GM18517 (cell line): ENCODE measurements at regions not wholly inside any gene's neighbourhood (a gene's known extent, or its start where the extent isn't known, plus 50 kb on each side); places are given as distances from the start of the nearest gene placed in this dataset.

ENCODE experiments used
- ATAC-seq: cut with Tn5 transposase; IDR thresholded peaks from one replicate; pipeline ENCODE4 v1.9.1; 2021; ENCODE audit warnings: mild to moderate bottlenecking, moderate library complexity; ENCODE audit not compliant: unreplicated experiment

- ATAC-seq, result no peak
Observed at GRCh38 chr1:57839526-57839925, 415.7 kb upstream of the DAB1 start.

GRCh38 chr1:57839067-57839466 lies 415.2 kb upstream of the DAB1 start:
- ATAC-seq, result no peak

GRCh38 chr1:57835620-57836019 lies 411.8 kb upstream of the DAB1 start:
- no peak for ATAC-seq

DNA sequence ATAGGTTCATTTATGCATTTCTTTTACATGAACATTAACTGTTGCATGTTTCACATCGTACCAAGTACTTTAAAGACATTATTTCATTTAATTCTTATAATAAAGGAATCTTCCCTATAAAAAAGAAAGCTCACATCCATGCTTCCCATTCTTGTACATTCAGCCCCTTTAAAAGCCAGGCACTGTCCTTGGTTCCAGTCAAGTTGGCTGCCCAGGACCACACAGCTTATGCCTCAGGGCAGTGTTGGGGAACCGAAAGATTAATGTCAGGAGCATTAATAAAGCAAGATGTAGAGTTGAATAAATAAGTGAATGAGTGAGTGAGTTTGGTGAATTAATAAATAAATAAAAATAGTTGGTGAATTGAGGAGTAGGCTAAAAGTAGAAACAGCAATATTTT lies 409.4 kb upstream of the DAB1 start:
- ATAC-seq, result no peak

DNA sequence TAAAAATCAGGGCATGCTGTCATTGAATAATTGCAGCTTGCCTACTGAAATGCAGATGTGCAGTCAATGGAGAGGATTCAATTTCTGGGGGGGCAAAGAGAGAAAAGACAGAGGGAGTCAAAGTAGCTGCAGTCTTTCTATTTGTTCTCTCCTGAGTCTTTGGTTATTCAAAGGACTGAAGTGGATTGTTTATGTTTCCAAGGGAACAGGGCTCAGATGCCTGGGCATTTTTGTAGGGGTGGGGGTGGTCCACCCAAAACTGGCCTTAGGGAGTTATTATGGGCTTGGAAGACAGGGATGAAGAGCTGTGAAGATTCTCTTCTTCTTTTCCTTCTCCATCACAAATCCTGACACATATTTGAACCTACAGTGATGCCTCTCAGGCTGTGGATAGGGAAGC lies 408.8 kb upstream of the DAB1 start:
- ATAC-seq, result no peak

DNA sequence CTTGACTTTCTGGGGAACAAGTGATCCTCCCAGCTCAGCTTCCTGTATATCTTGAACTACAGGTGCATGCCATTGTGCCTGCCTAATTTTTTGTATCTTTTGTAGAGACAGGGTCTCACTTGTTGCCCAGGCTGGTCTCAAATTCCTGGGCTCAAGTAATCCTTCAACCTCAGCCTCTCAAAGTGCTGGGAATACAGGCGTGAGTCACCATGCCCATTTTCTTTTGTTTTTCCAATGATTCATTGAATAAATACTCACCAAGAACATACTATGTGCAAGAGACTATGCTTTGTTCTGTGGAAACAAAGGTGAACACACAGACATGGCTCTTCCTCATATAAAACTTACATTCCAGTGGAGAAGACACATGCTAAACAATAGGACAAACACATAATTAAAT lies 407.8 kb upstream of the DAB1 start:
- ATAC-seq, result no peak

GRCh38 chr1:57826535-57826934 lies 402.7 kb upstream of the DAB1 start:
- ATAC-seq, result no peak

GRCh38 chr1:57824535-57824934 lies 400.7 kb upstream of the DAB1 start:
- ATAC-seq, result no peak

DNA sequence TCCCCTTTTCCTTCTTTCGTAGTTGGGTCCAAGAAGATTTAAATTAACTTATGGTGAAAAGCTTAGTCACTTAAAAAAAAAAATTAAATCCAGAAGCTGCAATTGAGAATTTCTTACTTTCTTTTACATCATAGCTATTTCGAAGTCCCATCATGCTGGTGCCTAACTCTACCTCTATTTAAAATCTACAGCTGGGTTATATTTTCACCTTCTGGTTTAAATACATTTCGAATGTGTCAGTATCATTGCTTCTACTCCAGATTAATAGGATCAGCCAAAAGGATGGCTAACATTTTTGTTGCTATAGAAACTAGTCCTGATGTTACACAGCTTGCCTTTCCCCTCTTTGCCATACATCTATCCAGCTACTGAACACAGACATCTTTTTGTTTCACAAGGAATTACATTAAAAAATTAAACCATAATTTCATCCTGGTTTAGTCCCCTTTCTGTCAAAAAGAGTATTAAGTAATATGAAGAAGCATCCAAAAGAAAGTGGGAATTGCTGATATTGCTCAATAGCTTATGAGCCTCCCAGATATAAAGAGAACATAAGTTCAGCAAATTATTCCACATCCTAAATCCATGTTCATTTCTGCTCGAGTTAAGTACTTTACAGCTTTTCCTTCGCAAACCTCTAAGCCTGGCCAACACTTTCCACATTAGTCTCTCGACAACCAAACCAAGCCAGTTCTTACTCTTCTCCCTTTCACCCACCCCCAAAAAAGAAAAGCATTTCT lies 396.7 kb upstream of the DAB1 start:
- ATAC-seq, result no peak

DNA sequence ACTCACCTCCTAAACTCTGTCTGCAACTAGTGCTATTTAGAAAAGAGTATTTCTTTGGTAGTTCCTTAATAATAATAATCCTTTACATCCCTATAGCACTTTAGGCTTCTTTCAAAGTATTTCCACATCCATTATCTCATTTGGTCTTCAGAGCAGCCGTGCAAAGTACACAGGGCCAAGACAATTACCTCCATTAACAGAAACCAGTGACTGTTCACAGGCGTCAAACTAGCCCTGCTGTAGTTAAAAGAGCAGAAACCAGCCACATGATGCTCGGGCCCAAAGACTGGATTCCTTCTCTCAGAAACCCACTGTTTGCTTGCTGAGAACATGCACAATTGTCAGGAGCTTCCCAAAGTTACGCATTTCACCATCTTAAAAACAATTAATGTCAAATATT lies 396.0 kb upstream of the DAB1 start:
- no peak for ATAC-seq

DNA sequence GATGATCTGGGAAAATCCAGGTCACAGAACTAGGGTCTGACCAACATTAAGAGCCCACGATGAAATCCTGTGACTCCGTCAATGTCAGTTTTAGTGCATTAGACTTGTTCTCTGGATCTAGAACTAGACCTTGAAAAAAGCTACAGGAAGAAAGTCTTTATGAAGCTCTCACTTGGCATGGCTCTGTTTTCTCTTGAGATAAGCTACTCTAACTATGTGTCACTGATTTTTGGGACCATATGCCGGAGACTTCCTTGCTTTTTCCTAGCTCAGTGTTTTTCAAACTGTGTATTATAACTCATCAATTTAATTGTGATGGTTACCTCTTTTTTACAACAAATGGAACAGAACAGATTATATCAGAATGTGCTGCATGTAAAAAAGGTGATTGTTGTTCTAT lies 379.7 kb upstream of the DAB1 start:
- ATAC-seq, result no peak

GRCh38 chr1:57800376-57800775 lies 376.5 kb upstream of the DAB1 start:
- no peak for ATAC-seq

GRCh38 chr1:57799490-57800115 lies 375.7 kb upstream of the DAB1 start:
- no peak for ATAC-seq

DNA sequence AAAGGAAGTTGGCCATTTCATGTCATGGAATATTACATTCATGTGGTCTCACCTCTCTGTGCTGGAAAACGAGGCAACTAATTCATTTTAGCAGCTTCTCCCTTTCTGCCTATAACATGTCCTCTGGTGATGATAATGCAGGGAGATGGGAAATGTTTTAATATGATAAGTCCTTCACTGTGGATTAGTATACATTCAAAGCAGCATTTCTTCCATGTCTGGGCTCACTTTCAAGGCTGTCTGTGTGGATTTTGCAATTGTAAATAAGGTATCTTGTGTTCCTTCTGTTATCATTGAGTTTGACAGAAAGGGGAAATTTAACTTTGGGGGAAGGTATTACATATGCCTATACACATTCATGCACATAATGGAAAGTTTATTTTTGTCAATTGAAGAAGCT lies 374.7 kb upstream of the DAB1 start:
- ATAC-seq, result no peak

GRCh38 chr1:57797084-57797483 lies 373.2 kb upstream of the DAB1 start:
- no peak for ATAC-seq

DNA sequence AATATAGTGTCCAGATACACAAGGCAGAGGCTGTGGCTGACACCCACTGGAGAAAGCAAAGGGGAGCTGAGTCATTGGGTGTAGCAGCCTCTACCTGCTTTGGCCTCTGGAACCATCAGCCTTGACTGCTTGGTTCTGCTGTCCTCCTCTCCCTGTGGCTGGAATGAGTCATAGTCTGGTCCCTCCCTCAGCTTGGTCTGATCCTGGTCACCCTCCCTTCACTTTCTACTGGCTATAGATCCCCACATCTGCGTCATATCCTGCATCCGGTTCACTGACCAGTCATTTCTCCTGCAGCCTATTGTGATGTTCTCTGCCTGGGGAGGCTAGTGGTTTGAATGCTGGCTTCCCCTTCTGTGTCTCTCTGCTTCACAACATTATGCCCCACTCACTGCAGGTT lies 372.8 kb upstream of the DAB1 start:
- ATAC-seq, result no peak

DNA sequence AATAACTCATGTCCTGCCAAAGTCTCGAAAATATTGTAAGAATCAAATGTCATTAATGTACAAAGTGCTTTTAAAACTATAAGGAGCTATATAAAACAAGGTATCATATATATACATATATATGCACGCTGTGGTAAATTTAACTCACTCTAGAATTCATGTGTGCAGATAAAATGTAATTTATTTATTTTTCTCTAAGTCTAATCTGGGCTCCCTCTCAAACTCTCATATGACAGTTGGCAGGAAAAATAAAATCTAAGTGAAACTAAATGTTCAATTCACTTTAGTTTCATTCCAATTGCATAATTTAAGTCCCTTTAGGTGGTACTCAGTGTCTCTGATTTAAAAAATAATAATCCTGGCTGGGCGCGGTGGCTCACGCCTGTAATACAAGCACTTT lies 372.0 kb upstream of the DAB1 start:
- ATAC-seq, result no peak

DNA sequence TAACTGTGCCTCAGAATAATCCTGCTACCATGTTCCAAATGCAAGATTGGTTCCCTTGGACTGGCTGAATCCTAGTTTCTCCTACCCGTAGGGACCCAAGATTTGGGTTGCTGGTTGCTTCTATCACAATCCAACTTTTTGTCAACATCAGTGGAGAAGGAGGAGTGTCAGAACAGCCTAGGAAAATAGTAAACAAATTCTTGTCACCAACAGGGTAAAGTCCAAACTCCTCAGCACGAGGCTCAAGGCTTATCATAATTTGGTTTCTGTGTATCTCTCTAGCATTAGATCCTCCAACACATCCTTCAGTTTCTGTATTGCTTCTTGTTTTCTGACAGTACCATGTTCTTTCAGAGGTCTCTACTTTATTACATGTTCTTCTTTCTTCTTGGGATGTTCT lies 370.2 kb upstream of the DAB1 start:
- no peak for ATAC-seq

- ATAC-seq, result no peak
Observed at GRCh38 chr1:57791497-57791896, 367.6 kb upstream of the DAB1 start.

DNA sequence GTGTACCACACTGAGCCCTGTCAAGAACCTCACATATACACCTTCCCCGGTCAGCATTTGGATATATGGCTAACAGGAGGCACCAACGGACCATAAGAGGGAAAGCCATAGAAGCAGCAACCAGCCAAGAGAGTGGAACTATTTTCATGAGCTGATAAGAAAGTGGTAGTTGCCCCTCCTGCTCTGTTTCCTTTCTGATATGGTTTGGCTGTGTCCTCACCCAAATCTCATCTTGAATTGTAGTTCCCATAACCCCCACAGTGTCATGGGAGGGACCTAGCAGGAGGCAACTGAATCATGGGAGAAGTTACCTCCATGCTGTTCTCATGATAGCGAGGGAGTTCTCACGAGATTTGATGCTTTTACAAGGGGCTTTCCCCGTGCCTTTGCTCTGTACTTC lies 366.1 kb upstream of the DAB1 start:
- ATAC-seq, result no peak

DNA sequence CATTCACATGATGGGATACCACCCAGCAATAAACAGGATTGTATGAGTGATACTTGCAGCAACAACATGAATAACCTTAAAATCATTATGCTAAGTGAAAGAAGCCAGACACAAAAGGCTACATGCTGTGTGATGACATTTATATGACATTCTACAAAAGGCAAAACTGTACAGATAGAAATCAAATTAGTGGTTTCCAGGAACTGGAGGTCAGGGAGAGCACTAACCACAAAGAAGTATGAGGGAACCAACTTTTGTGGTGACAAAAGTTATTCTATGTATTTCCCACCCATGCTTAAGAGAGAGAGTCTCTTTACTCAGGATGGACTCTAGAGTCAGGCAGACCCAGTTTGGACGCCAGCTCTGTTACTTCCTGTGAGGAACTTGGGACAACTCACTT lies 364.5 kb upstream of the DAB1 start:
- no peak for ATAC-seq

GRCh38 chr1:57784356-57784755 lies 360.5 kb upstream of the DAB1 start:
- ATAC-seq, result no peak

DNA sequence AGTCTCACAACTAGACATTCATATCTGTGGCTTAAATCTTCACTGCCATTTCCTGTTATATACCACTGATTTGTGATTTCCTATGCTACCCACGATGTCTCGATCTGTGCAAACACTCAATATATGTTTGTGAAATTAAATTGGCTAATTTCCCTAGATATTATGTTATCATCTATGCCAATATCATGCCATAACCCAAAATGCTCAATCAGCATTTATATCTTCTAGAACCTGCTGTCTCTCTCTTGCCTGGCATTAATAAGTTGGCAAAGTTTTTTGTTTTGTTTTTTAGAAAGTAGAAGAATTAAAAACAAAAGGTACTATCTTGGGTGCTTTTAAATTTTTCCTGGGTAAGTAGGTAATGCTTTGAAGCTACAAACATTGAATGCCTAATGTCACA lies 358.5 kb upstream of the DAB1 start:
- no peak for ATAC-seq
